ENCODE measurements at regions not wholly inside any gene's neighbourhood (a gene's known extent, or its start where the extent isn't known, plus 50 kb on each side); places are given as distances from the start of the nearest gene placed in this dataset.
"Not testable (repeated sequence)": the region's sequence is repeated elsewhere in the genome, so short reads cannot be mapped to it uniquely, and the experiment has no call there.

- TF ChIP-seq CTCF (IDR thresholded peaks at IDR 0.05; ENCODE audit: low read depth, low read length) (no peak), MYC (IDR thresholded peaks at IDR 0.05; ENCODE audit: low read depth, low read length) (no peak), POLR2A (IDR thresholded peaks at IDR 0.05; ENCODE audit: extremely low read depth, insufficient read length) (no peak), MAX (IDR thresholded peaks at IDR 0.05; ENCODE audit: low read depth, low read length) (no peak)
- no peak for DNase-seq (ENCODE audit: low read depth)
- no peak overlapping the region for H3K4me3 ChIP-seq (ENCODE audit: low read depth, low read length)
Measured at GRCh38 chr4:151852202-151852601, 91.4 kb upstream of the GATB start.

GRCh38 chr4:151851354-151851753, 90.5 kb upstream of the GATB start:
- TF ChIP-seq MAX (IDR thresholded peaks at IDR 0.05; ENCODE audit: low read depth, low read length) (no peak), MYC (IDR thresholded peaks at IDR 0.05; ENCODE audit: low read depth, low read length) (no peak), POLR2A (IDR thresholded peaks at IDR 0.05; ENCODE audit: extremely low read depth, insufficient read length) (no peak), CTCF (IDR thresholded peaks at IDR 0.05; ENCODE audit: low read depth, low read length) (no peak)
- H3K4me3 ChIP-seq (ENCODE audit: low read depth, low read length) = no peak overlapping the region
- DNase-seq (ENCODE audit: low read depth) = no peak

- TF ChIP-seq MYC (IDR thresholded peaks at IDR 0.05; ENCODE audit: low read depth, low read length) (no peak), POLR2A (IDR thresholded peaks at IDR 0.05; ENCODE audit: extremely low read depth, insufficient read length) (no peak), CTCF (IDR thresholded peaks at IDR 0.05; ENCODE audit: low read depth, low read length) (no peak), MAX (IDR thresholded peaks at IDR 0.05; ENCODE audit: low read depth, low read length) (no peak)
- no peak for DNase-seq (ENCODE audit: low read depth)
- H3K4me3 ChIP-seq (ENCODE audit: low read depth, low read length) = no peak overlapping the region
Measured at GRCh38 chr4:151850791-151851213, 90.0 kb upstream of the GATB start.

GRCh38 chr4:151845551-151845950, 84.7 kb upstream of the GATB start:
- H3K4me3 ChIP-seq (ENCODE audit: low read depth, low read length); DNase-seq (ENCODE audit: low read depth): not testable (repeated sequence)

- H3K4me3 ChIP-seq (ENCODE audit: low read depth, low read length) = no peak overlapping the region
- no peak for TF ChIP-seq POLR2A (IDR thresholded peaks at IDR 0.05; ENCODE audit: extremely low read depth, insufficient read length)
- no peak for DNase-seq (ENCODE audit: low read depth)
Measured at GRCh38 chr4:151842430-151843079, 81.7 kb upstream of the GATB start.

GRCh38 chr4:151841107-151841506, 80.3 kb upstream of the GATB start:
- H3K4me3 ChIP-seq (ENCODE audit: low read depth, low read length) = no peak overlapping the region
- no peak for DNase-seq (ENCODE audit: low read depth)
- TF ChIP-seq MYC (IDR thresholded peaks at IDR 0.05; ENCODE audit: low read depth, low read length) (no peak), CTCF (IDR thresholded peaks at IDR 0.05; ENCODE audit: low read depth, low read length) (no peak), POLR2A (IDR thresholded peaks at IDR 0.05; ENCODE audit: extremely low read depth, insufficient read length) (no peak), MAX (IDR thresholded peaks at IDR 0.05; ENCODE audit: low read depth, low read length) (no peak)

- no peak for TF ChIP-seq MYC (IDR thresholded peaks at IDR 0.05; ENCODE audit: low read depth, low read length)
- no peak for TF ChIP-seq CTCF (IDR thresholded peaks at IDR 0.05; ENCODE audit: low read depth, low read length)
- no peak for TF ChIP-seq MAX (IDR thresholded peaks at IDR 0.05; ENCODE audit: low read depth, low read length)
- TF ChIP-seq POLR2A (IDR thresholded peaks at IDR 0.05; ENCODE audit: extremely low read depth, insufficient read length) = no peak
- no peak for DNase-seq (ENCODE audit: low read depth)
- H3K4me3 ChIP-seq (ENCODE audit: low read depth, low read length) = no peak overlapping the region
Measured at GRCh38 chr4:151835467-151835866, 74.7 kb upstream of the GATB start.

Measured in NB4 (cell line).